ENCODE measurements at regions not wholly inside any gene's neighbourhood (a gene's known extent, or its start where the extent isn't known, plus 50 kb on each side); places are given as distances from the start of the nearest gene placed in this dataset.

- no peak for DNase-seq (ENCODE audit: low read depth in 2 of 2)
Measured at GRCh38 chr5:68161156-68161555, 54.4 kb upstream of the PIK3R1 start.

DNA sequence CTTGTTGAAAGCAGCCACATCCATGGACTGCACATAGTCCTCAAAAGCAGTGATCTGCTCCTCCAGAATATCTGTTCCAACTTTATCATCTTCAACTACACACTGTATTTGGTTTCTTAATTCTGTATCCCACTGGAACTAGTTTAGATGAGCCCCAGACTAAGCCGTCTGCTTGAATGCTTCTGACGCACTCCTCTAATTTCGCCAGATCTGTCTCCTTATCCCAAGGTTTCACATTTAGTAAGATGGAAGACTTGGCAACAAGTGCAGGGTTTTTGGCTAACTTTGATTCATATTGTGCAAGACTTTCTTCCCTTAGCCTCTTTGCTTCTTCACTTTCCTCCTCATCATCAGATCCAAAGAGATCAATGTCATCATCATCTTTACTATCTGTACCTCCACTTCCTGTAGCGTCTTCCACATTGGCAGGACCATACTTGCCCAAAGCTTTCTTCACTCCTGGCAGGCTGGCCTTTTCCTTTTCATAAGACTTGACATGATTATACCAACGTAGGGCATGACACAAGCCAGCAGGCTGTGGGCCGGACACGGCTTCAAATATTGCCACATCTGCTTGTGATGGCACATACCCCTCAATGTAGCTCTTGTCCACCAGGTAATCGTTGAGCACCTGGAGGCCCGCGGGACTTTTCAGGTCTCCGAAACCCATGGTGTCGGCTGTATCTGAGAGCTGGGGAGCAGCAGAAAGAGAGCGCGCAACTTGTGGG lies 56.2 kb upstream of the PIK3R1 start:
- DNase-seq (ENCODE audit: low read depth in 2 of 2) = no peak

DNA sequence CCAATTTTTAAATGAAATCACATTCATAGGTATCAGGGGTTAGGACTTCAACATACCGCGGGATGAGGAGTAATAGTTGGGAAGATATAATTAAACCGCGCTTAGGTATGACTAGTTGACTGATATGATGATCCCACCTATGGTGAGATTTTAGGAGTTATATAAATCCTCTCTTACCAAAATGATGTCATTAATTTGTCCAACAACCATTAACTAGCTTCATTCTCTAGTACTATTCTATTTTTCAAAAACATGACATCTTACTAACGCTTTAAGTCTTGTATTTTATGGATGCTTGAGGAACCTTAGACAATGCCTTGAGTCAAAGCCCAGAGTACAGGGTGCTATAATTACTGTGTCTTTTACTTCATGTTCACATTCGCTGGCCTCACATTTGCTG lies 59.6 kb upstream of the PIK3R1 start:
- no peak for DNase-seq (ENCODE audit: low read depth in 2 of 2)

DNA sequence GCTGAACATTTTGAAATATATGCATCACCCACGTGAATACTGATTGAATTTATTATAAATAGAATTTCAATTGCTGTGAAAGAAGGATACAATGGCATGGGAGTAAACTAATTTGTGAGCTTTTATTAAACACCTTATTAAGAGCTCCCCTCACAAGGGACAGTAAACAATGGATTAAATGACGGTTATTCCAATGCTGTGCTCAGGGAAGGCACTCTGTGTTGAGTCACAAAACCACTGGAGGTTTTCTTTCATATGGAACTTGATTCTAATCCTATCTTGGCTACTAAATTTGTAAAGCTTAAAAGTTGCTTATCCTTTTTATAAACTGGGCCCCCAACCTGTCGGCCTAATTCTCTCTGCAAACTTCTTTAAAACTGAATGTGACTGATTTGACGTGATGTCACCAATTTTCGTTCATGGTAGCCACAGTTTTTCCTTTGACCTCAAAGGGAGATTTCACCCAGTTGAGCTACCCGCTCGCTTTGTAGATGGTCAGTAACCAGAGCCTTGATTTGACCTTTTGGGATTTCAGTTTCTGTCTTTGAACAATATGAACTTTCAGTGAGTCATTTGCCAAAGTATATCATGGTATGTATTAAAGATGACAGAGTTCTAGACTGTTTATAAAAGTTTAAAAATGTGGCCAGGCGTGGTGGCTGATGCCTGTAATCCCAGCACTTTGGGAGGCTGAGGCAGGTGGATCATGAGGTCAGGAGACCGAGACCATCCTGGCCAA lies 61.3 kb upstream of the PIK3R1 start:
- no peak for DNase-seq (ENCODE audit: low read depth in 2 of 2)

GRCh38 chr5:68151812-68152211 lies 63.7 kb upstream of the PIK3R1 start:
- no peak for DNase-seq (ENCODE audit: low read depth in 2 of 2)

- DNase-seq (ENCODE audit: low read depth in 2 of 2) = no peak
Measured at GRCh38 chr5:68149189-68149588, 66.4 kb upstream of the PIK3R1 start.

GRCh38 chr5:68148096-68148495 lies 67.5 kb upstream of the PIK3R1 start:
- DNase-seq (ENCODE audit: low read depth in 2 of 2) = no peak

DNA sequence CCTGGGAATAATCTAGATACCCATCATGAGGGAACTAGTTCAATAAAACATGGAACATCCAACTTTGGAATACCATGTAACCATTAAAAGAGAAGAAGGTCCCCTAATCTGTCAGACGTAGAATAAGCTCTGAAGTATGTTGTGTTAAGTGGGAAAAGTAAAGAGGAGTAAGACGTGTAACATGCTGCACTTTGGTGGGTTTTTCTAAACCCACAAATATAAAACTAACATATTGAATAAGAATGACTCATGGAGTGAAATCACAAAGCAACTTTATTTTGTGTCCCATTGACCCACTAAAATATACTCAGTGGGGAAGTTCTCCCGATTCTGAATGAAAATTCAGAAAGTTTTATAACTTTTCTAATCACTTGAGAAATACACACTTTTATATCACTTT lies 67.9 kb upstream of the PIK3R1 start:
- DNase-seq (ENCODE audit: low read depth in 2 of 2) = no peak

DNA sequence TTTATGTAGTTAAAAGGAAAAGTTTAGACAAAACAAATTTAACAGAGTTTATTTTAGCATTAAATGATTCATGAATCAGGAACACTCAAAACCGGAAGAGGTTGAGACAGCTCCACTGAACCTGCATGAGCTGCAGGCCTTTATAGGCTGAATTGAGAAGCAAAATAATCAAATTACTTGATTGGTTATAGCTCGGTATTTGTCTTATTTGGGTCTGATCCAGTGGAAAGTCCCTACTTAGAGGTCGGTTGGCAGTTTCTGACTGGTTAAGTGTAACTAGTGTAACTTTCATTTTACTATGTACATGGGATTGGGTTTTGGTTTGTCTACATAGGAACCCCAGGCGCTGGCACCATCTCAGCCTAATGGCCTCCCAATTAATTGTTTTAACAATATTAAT lies 74.1 kb upstream of the PIK3R1 start:
- DNase-seq (ENCODE audit: low read depth in 2 of 2) = no peak

DNA sequence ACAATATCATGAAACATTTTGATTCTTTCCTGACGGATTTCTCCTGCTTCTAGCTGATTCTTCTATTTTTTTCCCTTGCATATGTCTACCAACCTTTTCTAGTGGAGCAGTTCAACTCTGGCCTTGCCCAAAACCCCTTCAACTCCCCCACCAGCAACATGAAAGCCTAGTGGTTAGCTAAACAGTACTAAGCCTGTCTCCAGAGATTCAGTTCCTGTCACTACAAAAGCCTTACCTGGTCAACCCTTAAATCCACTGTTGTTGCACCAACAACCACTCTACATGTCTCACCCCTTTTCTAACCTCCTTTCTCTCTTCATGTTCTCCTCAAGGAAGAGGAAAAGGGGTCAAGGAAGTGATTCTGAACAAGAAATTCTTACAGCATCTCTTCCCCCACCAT lies 74.8 kb upstream of the PIK3R1 start:
- no peak for DNase-seq (ENCODE audit: low read depth in 2 of 2)

DNA sequence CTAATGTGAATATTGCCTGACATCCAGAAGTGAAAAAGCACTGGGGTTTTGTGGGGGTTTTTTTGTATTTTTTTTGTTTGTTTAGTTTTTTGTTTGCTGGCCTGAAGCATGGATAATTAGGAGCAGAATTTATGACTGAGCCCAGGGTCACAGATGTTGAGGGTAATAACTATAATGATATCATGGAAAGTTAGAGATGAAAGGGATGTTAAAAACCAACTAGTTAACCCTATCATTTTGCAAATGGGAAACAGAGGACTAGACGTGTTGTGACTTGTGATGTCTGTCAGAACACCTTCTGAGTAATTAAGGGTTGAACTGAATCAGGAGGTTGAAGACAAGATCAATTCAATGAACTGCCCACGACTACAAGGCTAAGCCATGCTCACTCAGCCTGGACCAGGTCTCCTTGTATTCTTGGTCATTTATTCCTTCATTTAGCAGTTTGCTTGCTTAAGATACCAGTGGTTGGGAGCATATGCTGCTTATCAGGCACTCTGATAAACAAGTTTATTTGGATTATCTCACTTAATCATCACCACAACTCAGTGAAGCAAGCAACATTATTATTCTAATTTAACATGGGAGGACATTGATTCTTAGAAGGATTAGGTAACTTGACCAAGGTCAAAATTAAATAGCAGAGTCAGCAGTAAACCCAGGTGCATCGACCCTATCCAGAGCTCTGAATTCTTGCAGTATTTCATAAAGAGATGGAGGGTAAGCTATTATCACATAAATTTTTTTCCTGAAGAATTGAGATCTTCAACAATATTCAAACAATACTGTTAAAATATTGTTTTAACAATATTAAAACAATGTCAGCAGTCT lies 75.7 kb upstream of the PIK3R1 start:
- no peak for DNase-seq (ENCODE audit: low read depth in 2 of 2)

DNA sequence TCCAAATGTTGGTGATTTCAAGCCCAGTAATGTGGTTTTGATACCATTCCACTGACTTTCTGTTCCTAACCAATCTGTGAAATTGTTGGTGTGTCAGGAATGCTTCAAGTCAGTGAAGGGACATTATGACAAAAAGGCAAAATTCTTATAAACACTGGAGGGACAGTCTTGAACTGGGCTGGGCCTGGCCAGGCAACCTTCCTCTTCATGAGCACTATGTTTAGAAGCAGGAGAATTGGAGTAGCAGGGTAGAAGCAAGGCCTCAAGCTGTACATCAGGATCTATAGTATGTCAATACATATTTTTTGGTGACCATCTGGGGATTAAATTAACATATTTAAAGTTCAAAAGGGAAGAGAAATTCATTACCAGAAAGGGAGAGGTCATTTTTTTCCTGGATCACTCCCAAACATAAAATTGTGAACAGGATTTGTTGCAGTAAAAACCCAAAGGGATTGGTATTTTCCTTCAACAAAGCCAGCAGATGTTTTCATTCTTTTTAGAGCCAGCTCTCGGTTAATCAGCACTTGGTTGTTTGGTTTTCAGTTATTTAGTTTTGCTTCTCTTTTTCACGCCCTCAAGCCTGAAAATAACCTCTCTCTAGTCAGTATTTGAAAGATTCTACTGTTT lies 77.9 kb upstream of the PIK3R1 start:
- no peak for DNase-seq (ENCODE audit: low read depth in 2 of 2)

DNA sequence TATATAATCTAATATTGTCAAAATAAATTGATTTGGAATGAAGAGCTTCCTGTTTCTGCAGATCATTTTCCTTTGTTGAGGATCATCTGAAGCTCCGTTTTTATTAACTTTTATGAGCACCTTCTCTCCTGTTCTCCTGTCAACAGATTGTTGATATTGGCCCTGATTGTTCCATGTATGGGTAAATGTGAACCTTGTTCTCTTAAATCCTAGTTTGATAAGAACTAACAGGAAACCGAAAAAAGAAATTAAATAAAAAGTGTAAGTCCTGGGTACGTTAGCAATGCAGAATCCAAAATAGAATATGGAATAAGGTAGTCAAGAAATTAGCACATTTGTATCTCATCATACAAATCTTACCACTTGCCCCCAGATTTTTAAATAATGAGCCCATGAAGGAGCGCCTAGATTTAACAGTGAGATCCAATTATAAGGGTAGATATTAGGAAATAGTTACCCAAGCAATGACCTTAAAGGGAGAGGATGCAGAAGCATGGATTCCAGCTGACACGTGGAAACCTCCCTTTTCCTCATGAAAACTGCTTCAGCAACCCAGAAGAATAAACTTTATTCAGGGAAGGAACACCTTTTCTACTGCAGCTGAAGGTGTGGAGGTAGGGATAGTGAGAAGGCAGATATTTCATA lies 80.8 kb upstream of the PIK3R1 start:
- DNase-seq (ENCODE audit: low read depth in 2 of 2) = no peak

- DNase-seq (ENCODE audit: low read depth in 2 of 2) = no peak
Measured at GRCh38 chr5:68134033-68134668, 81.4 kb upstream of the PIK3R1 start.

DNA sequence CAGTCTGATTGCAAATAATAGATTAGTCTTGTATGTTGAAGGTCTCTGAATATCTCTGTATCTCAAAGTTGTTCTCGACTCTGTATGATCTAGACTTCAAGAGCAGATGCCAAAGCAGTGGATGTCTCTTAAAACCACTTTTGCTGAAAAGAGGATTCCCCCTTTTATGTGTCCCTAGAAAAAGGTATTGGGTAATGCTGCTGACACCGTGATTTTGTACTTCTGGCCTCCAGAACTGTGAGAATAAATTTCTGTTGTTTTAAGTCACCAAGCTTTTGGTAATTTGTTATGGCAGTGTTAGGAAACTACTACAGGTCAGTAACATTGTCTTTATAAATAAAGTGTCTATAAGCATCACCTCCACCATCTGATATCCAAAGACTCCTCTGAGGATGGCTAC lies 85.3 kb upstream of the PIK3R1 start:
- no peak for DNase-seq (ENCODE audit: low read depth in 2 of 2)

DNA sequence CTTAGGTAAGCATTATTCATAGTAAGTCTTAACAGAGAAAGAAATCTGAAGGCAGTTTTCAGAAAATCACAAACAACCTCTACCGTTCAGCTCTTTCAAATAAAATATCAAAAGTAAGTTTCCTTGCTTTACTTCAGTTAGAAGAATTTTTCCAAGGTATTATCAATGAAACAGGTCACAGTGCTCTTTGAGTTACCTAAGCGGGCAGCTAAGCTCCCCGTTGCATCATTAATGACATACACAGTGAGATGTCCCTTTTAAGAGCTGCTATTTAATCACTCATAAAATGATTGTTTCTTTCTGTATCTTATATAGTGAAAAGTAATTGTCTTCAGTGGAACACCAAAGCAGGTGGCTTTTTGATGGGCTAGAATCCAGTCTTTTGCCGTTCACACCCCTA lies 86.2 kb upstream of the PIK3R1 start:
- no peak for DNase-seq (ENCODE audit: low read depth in 2 of 2)

DNA sequence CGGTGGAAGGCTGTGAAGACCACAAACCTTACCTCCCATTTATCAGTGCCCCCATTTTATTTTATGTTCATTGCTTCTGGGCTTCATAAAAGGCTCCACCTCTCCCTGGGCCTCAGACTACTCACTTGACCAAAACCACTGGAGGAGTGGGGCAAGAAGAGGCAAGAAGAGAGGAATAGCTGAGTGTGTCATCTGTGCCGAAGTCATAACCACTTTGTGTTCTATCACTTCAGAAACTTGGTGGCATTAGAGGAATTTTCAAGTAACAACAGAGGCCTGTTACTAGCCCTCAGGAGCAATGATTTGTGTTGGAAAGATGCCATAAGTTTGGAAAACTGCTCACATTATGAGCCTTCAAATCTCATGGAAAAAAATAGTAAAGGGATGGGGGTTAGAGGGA lies 88.7 kb upstream of the PIK3R1 start:
- DNase-seq (ENCODE audit: low read depth in 2 of 2) = no peak

- no peak for DNase-seq (ENCODE audit: low read depth in 2 of 2)
Measured at GRCh38 chr5:68122439-68123328, 92.9 kb upstream of the PIK3R1 start.

DNA sequence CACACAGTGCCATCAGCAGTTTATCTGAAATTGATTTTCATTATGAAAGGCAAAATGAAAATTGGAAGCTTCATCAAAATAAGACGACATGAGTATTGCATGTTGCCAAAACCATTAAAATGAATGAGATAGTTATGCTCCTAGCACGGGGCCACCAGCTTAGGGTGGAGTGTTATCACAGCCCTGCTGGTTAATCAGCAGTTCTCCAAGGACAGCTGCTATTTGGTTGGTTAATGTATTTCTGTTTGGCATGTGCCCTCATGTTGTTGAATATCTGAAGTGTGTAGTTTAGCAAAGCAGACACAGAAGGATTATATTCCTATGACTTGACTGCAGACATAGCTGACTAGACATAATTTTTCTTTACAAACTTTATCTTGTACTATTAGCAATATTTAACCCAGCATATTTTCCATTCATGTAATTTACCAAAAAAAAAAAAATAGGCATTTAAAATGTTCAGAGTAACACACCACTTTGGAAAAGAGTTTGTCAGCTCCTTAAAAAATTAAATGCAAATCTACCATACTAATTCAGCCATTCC lies 98.6 kb upstream of the PIK3R1 start:
- DNase-seq (ENCODE audit: low read depth in 2 of 2) = no peak

- no peak for DNase-seq (ENCODE audit: low read depth in 2 of 2)
Measured at GRCh38 chr5:68116408-68116807, 99.1 kb upstream of the PIK3R1 start.
